SK-N-SH treated with all-trans-retinoic acid at 6 μM for 48 hours (cell line): ENCODE measurements at regions not wholly inside any gene's neighbourhood (a gene's known extent, or its start where the extent isn't known, plus 50 kb on each side); places are given as distances from the start of the nearest gene placed in this dataset.

ENCODE experiments used
- ATAC-seq: fragments of 200-7000 bp; cut with Tn5 transposase; 3 replicates; pipeline ENCODE4 v1.9.1; 2020; ENCODE audit warnings: mild to moderate bottlenecking, moderate library complexity
- BACH2 ChIP-seq: fragments of 250-450 bp; sonication (Bioruptor Pico); IDR thresholded peaks from 2 replicates; pipeline ENCODE4 v1.9.0; 2021; ENCODE audit warnings: mild to moderate bottlenecking, borderline replicate concordance
- CREB5 ChIP-seq: fragments of 250-450 bp; sonication (Bioruptor Pico); IDR thresholded peaks from 2 replicates; pipeline ENCODE4 v1.5.1; 2020; ENCODE audit warnings: low read depth, mild to moderate bottlenecking, moderate library complexity
- ESRRG ChIP-seq: fragments of 250-450 bp; sonication (Bioruptor Pico); IDR thresholded peaks from 2 replicates; pipeline ENCODE4 v1.6.1; 2021; ENCODE audit warnings: mild to moderate bottlenecking
- GLIS3 ChIP-seq: fragments of 250-450 bp; sonication (Bioruptor Pico); IDR thresholded peaks from 2 replicates; pipeline ENCODE4 v1.5.0; 2020; ENCODE audit warnings: mild to moderate bottlenecking, moderate library complexity
- ISL1 ChIP-seq: fragments of 250-450 bp; sonication (Bioruptor Pico); IDR thresholded peaks from 2 replicates; pipeline ENCODE4 v2.1.2; 2022; ENCODE audit warnings: mild to moderate bottlenecking, moderate library complexity
- OSR1 ChIP-seq: fragments of 250-450 bp; sonication (Bioruptor Pico); IDR thresholded peaks from 2 replicates; pipeline ENCODE4 v1.8.0; 2022; ENCODE audit warnings: moderate library complexity, mild to moderate bottlenecking, inconsistent platforms
- SNAI2 ChIP-seq: fragments of 250-450 bp; sonication (Bioruptor Pico); IDR thresholded peaks from 2 replicates; pipeline ENCODE4 v1.5.0; 2020; ENCODE audit warnings: mild to moderate bottlenecking, moderate library complexity
- TCF4 ChIP-seq: fragments of 250-450 bp; sonication (Bioruptor Pico); IDR thresholded peaks from 2 replicates; pipeline ENCODE4 v1.8.0; 2021; ENCODE audit warnings: mild to moderate bottlenecking, moderate library complexity, borderline replicate concordance
- TOX ChIP-seq: fragments of 250-450 bp; sonication (Bioruptor Pico); IDR thresholded peaks from 2 replicates; pipeline ENCODE4 v1.8.0; 2021; ENCODE audit warnings: mild to moderate bottlenecking, moderate library complexity, borderline replicate concordance
- ZC3H10 ChIP-seq: fragments of 250-450 bp; sonication (Bioruptor Pico); IDR thresholded peaks from 2 replicates; pipeline ENCODE4 v1.5.1; 2021; ENCODE audit warnings: mild to moderate bottlenecking, moderate library complexity
- ZFP3 ChIP-seq: fragments of 250-450 bp; sonication (Bioruptor Pico); IDR thresholded peaks from 2 replicates; pipeline ENCODE4 v1.5.0; 2020; ENCODE audit warnings: mild to moderate bottlenecking, moderate library complexity
- ZFP30 ChIP-seq: fragments of 450-650 bp; formaldehyde crosslinking; IDR thresholded peaks from 2 replicates; pipeline ENCODE4 v1.5.0; 2022; ENCODE audit warnings: mild to moderate bottlenecking, moderate library complexity
- ZNF565 ChIP-seq: fragments of 450-650 bp; formaldehyde crosslinking; conservative IDR thresholded peaks from 2 replicates; pipeline ENCODE4 v1.5.0; 2020; ENCODE audit warnings: low read depth, mild to moderate bottlenecking, moderate library complexity
- ZNF70 ChIP-seq: fragments of 450-650 bp; formaldehyde crosslinking; IDR thresholded peaks from 2 replicates; pipeline ENCODE4 v1.5.0; 2020; ENCODE audit warnings: mild to moderate bottlenecking, moderate library complexity
- ZNF8 ChIP-seq: fragments of 450-650 bp; formaldehyde crosslinking; IDR thresholded peaks from 2 replicates; pipeline ENCODE4 v1.5.0; 2020; ENCODE audit warnings: mild to moderate bottlenecking, moderate library complexity
- TF ChIP-seq, protein P1 (sequence below): fragments of 250-450 bp; sonication (Bioruptor Pico); IDR thresholded peaks from 2 replicates; pipeline ENCODE4 v1.8.0; 2021; ENCODE audit warnings: low read depth, mild to moderate bottlenecking, moderate library complexity, borderline replicate concordance
- TF ChIP-seq, protein P2 (sequence below): fragments of 250-450 bp; sonication (Bioruptor Pico); IDR thresholded peaks from 2 replicates; pipeline ENCODE4 v1.5.0; 2020; ENCODE audit warnings: mild to moderate bottlenecking, moderate library complexity

DNA sequence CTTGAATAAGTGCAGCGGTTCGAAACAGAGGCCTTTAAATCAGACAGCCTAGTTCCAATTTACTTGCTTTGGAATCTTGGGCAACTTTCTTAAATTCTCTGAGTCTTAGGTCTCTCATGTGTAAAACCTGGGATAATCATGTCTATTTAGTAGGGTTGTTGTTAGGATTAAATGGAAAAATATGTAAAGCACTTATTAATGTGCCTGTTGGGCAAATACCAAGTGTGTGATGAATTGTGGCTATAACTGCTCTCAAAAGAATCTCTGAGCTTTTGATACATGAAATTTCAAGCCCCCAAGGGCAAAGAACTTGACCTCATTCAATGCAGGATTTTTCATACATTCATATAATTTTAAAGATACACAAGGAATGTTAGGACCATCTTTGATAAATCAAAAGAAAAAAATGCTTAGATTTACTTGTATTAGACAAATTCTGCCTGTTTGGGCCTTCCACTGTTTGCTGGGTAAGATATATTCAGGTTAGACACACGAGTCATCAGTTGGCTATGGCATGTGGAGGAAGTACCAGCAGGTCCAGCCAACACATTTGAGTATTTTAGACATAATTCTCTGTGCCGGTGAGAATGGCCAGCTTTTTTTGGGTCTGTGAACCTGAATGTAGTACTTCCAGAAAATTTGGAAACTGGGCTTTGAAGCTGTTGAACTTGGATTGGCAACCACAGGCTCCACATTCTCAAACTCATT lies 241.4 kb upstream of the CNKSR2 start:
- no peak for TF ChIP-seq ISL1 (CRISPR knock-in tag)
- no peak for TF ChIP-seq OSR1
- TF ChIP-seq ZFP3 (CRISPR knock-in tag), result no peak
- TF ChIP-seq CREB5 (CRISPR knock-in tag), result no peak
- no peak for TF ChIP-seq ZNF70 (CRISPR knock-in tag)
- TF ChIP-seq, protein P1, sequence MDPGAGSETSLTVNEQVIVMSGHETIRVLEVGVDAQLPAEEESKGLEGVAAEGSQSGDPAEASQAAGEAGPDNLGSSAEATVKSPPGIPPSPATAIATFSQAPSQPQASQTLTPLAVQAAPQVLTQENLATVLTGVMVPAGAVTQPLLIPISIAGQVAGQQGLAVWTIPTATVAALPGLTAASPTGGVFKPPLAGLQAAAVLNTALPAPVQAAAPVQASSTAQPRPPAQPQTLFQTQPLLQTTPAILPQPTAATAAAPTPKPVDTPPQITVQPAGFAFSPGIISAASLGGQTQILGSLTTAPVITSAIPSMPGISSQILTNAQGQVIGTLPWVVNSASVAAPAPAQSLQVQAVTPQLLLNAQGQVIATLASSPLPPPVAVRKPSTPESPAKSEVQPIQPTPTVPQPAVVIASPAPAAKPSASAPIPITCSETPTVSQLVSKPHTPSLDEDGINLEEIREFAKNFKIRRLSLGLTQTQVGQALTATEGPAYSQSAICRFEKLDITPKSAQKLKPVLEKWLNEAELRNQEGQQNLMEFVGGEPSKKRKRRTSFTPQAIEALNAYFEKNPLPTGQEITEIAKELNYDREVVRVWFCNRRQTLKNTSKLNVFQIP, result no peak
- TF ChIP-seq TCF4, result no peak
- no peak for TF ChIP-seq BACH2 (CRISPR knock-in tag)
- TF ChIP-seq ZC3H10 (CRISPR knock-in tag), result no peak
- no peak for ATAC-seq

- TF ChIP-seq, protein P2, sequence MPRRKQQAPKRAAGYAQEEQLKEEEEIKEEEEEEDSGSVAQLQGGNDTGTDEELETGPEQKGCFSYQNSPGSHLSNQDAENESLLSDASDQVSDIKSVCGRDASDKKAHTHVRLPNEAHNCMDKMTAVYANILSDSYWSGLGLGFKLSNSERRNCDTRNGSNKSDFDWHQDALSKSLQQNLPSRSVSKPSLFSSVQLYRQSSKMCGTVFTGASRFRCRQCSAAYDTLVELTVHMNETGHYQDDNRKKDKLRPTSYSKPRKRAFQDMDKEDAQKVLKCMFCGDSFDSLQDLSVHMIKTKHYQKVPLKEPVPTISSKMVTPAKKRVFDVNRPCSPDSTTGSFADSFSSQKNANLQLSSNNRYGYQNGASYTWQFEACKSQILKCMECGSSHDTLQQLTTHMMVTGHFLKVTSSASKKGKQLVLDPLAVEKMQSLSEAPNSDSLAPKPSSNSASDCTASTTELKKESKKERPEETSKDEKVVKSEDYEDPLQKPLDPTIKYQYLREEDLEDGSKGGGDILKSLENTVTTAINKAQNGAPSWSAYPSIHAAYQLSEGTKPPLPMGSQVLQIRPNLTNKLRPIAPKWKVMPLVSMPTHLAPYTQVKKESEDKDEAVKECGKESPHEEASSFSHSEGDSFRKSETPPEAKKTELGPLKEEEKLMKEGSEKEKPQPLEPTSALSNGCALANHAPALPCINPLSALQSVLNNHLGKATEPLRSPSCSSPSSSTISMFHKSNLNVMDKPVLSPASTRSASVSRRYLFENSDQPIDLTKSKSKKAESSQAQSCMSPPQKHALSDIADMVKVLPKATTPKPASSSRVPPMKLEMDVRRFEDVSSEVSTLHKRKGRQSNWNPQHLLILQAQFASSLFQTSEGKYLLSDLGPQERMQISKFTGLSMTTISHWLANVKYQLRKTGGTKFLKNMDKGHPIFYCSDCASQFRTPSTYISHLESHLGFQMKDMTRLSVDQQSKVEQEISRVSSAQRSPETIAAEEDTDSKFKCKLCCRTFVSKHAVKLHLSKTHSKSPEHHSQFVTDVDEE (CRISPR knock-in tag), result no peak
- TF ChIP-seq ESRRG (no peak), OSR1 (no peak), ZNF565 (no peak), TCF4 (no peak)
- TF ChIP-seq, all 23 proteins: peak for 0
These were observed 224.0 kb upstream of the CNKSR2 start for GRCh38 chrX:21150208-21150607.

DNA sequence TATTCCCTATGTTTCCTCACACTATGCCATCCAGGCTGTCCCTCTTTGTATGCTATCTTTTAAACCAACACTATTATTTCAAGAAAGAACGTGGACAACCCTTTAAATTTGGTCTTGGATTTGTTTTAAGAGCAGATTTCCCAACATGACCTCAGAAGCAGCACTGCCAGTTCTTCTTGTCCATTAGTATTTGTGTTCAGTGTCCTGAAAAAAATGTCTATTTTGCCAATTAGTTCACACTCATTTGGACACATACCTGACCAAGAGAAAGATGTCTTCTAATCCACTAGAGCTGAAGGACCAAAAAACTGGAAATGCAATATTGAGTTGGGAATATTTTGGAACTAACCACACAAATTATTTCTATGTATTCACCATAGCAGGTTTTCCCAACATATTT lies 223.2 kb upstream of the CNKSR2 start:
- TF ChIP-seq TCF4, result no peak
- no peak for TF ChIP-seq ZFP30 (CRISPR knock-in tag)
- no peak for TF ChIP-seq ZNF8 (CRISPR knock-in tag)
- ATAC-seq, result no peak

More at GRCh38 chrX:21150208-21150607, 224.0 kb upstream of the CNKSR2 start:
- ATAC-seq, result no peak

GRCh38 chrX:21153033-21153432 lies 221.2 kb upstream of the CNKSR2 start:
- TF ChIP-seq, protein P2 (CRISPR knock-in tag), result no peak
- TF ChIP-seq GLIS3 (CRISPR knock-in tag) (no peak), TCF4 (no peak), TOX (CRISPR knock-in tag) (no peak), ZNF70 (CRISPR knock-in tag) (no peak), ESRRG (no peak), SNAI2 (CRISPR knock-in tag) (no peak), CREB5 (CRISPR knock-in tag) (no peak)
- TF ChIP-seq, protein P1, result no peak
- TF ChIP-seq, all 23 proteins: peak for 0
- ATAC-seq, result no peak
